Prostate gland (tissue), 2 donors: ENCODE measurements at regions not wholly inside any gene's neighbourhood (a gene's known extent, or its start where the extent isn't known, plus 50 kb on each side); places are given as distances from the start of the nearest gene placed in this dataset.
"Not testable (repeated sequence)": the region's sequence is repeated elsewhere in the genome, so short reads cannot be mapped to it uniquely, and the experiment has no call there.

ENCODE experiments used
- DNase-seq: peaks from one replicate; pipeline ENCODE4 v3.0.0-alpha.2; 2019; ENCODE audit warnings: low spot score
- H3K27ac ChIP-seq, 2 donors: fragments of 200-600 bp; sonication (generic); 2 replicates each; pipeline ENCODE4 v1.5.1; 2017 to 2019
- H3K27me3 ChIP-seq: fragments of 200-600 bp; sonication (generic); replicated peaks from 2 replicates; pipeline ENCODE4 v1.5.1; 2019; ENCODE audit not compliant: insufficient read depth
- H3K36me3 ChIP-seq, 2 donors: fragments of 200-600 bp; sonication (generic); 1 replicate in 1 of 2; 2 replicates in 1 of 2; pipeline versions ENCODE4 v1.5.1 to v1.8.1; 2017 to 2019
- H3K4me1 ChIP-seq: fragments of 200-600 bp; sonication (generic); replicated peaks from 2 replicates; pipeline ENCODE4 v1.5.1; 2019
- H3K4me3 ChIP-seq, 2 donors: fragments of 200-600 bp; sonication (generic); 2 replicates each; pipeline ENCODE4 v1.5.1; 2017 to 2019
- H3K9me3 ChIP-seq: fragments of 200-600 bp; sonication (generic); 2 replicates; pipeline ENCODE4 v1.5.1; 2017
- POLR2A ChIP-seq: fragments of 450-650 bp; IDR thresholded peaks from one replicate; pipeline ENCODE4 v1.6.1; 2016; ENCODE audit warnings: antibody characterized with exemption, mild to moderate bottlenecking
- POLR2AphosphoS5 ChIP-seq: sonication (generic); formaldehyde crosslinking; IDR thresholded peaks from one replicate; pipeline ENCODE4 v1.6.1; 2017; ENCODE audit warnings: antibody characterized with exemption
- WGBS: methylation state at CpG from one replicate; pipeline ENCODE4 v1.1.5; 2018; 5-methylcytosine and 5-hydroxymethylcytosine counted together
- intact Hi-C: fragments of 100-400 bp; cut with DNase I; formaldehyde crosslinking; loops from one replicate; pipeline ENCODE4 v1.14.2; 2022
- TF ChIP-seq, protein P1 (sequence below), 4 experiments: fragments of 200-600 bp in 2 of 4; fragments of 450-650 bp in 2 of 4; sonication (generic) in 2 of 4; IDR thresholded peaks; 1 replicate in 3 of 4; 2 replicates in 1 of 4; pipeline ENCODE4 v1.5.1; 2016 to 2019; ENCODE audit warnings: antibody characterized with exemption in 4 of 4, mild to moderate bottlenecking in 2 of 4, moderate library complexity in 2 of 4

DNA sequence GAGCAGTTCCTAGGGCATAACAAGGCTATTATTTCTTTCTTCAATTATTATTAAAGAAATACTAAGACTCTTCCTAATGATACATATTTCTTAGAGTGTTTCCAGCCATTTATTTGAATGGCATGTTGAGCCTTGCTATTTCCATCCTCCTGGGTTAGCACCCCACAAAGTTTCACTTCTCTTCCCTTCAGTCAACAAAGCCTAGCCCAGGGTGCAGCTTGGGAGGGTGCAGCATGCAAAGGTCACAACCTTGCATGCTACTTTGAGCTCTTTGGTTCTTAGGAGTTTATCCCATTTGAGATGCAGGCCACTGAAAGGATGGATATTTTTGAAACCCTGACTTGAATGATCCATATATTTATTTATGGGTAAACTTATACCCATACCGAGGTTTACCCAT, 454.4 kb upstream of the MEIS1 start:
- Histone ChIP-seq H3K4me1 (no peaks in the 10 kb centered on the region), H3K27me3 (no peaks in the 10 kb centered on the region), H3K27ac (no peak overlapping the region), H3K36me3 (no peaks in the 10 kb centered on the region), H3K4me3 (no peak overlapping the region), H3K9me3 (no peaks in the 10 kb centered on the region)
- TF ChIP-seq POLR2AphosphoS5 = no peak
- TF ChIP-seq, protein P1, sequence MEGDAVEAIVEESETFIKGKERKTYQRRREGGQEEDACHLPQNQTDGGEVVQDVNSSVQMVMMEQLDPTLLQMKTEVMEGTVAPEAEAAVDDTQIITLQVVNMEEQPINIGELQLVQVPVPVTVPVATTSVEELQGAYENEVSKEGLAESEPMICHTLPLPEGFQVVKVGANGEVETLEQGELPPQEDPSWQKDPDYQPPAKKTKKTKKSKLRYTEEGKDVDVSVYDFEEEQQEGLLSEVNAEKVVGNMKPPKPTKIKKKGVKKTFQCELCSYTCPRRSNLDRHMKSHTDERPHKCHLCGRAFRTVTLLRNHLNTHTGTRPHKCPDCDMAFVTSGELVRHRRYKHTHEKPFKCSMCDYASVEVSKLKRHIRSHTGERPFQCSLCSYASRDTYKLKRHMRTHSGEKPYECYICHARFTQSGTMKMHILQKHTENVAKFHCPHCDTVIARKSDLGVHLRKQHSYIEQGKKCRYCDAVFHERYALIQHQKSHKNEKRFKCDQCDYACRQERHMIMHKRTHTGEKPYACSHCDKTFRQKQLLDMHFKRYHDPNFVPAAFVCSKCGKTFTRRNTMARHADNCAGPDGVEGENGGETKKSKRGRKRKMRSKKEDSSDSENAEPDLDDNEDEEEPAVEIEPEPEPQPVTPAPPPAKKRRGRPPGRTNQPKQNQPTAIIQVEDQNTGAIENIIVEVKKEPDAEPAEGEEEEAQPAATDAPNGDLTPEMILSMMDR (IDR thresholded peaks at IDR 0.05) = no peak
- no peak for TF ChIP-seq POLR2A
- 80% methylated on average over 1 of the region's 1 CpG for WGBS
- DNase-seq = no peak
- intact Hi-C loops = no loop called here

DNA sequence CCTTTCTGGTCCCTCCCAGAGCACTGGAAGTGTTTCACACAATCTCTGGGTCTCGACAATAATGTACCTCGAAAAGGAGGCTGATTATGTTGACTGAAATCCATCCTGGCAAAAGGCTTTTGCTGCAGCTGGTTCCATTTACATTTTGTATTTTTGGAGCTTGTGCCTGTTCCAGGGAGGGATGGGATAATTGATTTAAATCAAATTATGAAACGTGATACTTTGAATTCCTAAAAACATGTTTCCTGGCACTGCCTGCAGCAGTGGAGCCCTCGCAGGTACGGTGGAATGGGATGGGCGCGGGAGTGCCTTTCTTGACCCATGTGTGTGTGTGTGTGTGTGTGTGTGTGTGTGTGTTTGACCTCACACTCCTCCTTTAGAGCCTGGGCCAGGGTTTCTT, 455.5 kb upstream of the MEIS1 start:
- no peaks in the 10 kb centered on the region for H3K27me3 ChIP-seq
- no peaks in the 10 kb centered on the region for H3K9me3 ChIP-seq
- H3K27ac ChIP-seq = no peak overlapping the region
- H3K4me3 ChIP-seq = no peak overlapping the region
- H3K4me1 ChIP-seq = no peaks in the 10 kb centered on the region
- intact Hi-C loops = no loop called here
- TF ChIP-seq, protein P1 (IDR thresholded peaks at IDR 0.05) = no peak
- no peak for TF ChIP-seq POLR2AphosphoS5
- TF ChIP-seq POLR2A = no peak
- no peaks in the 10 kb centered on the region for H3K36me3 ChIP-seq
- DNase-seq = no peak
- WGBS = 64% methylated on average over 7 of the region's 7 CpGs

DNA sequence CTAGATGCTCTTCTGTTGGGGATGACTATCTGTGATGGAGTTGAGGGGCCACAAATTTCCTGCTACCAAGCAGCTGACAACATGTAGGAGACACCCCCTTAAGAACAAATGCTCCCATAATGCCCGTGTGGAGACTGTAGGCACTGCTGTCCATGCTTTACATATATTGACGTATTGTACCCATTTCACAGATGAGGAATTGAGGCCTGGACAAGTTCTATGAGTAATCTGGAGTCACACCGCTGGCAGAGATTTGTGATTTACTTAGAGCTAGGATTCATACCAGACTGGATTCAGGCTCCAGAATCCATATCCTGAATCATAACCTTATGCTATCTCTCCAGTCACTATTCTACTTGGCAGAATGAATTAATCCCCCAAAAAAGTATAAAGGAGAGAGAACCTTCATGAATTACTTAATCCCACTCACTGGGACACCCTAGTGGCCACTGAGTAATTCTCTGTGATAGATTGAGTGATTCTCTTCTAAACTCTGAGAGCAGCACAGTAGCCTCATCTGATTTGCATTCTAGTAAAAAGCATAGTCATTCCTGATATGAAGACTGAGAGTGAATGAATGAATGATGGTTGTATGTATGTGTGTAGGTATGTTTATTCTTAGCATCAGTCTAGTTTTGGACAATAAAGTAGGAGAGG, 460.7 kb upstream of the MEIS1 start:
- Histone ChIP-seq H3K36me3 (no peaks in the 10 kb centered on the region), H3K4me3 (no peak overlapping the region), H3K27ac (no peak overlapping the region), H3K9me3 (no peaks in the 10 kb centered on the region), H3K27me3 (no peaks in the 10 kb centered on the region), H3K4me1 (no peaks in the 10 kb centered on the region)
- intact Hi-C loops = no loop called here
- DNase-seq = no peak
- TF ChIP-seq POLR2AphosphoS5 (no peak), POLR2A (no peak)
- TF ChIP-seq, protein P1 (IDR thresholded peaks at IDR 0.05) = peak in 1 of 4 experiments; percentile 10
- WGBS = 91% methylated on average over 3 of the region's 3 CpGs

DNA sequence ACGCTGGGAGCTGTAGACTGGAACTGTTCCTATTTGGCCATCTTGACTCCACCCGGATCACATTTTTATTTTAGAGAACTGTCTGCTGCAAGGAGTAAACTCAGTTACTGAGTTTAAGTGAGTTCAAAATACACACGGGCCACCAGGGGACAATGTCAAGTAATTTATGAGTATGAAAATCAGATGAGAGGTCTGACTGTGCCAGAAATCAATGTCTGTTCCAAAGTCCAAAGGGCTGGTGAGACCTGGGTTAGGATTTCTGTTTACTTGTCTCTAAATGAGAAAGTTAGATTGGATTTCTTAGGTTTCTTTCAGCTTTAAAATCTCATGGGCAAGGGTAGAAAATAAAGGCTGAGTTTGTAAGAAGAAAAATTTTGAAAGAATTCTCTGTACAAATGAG, 465.8 kb upstream of the MEIS1 start:
- Histone ChIP-seq H3K4me3 (no peak overlapping the region), H3K9me3 (no peaks in the 10 kb centered on the region), H3K27me3 (no peaks in the 10 kb centered on the region), H3K4me1 (no peaks in the 10 kb centered on the region), H3K27ac (no peak overlapping the region), H3K36me3 (no peaks in the 10 kb centered on the region)
- TF ChIP-seq POLR2AphosphoS5 (no peak), POLR2A (no peak)
- TF ChIP-seq, protein P1 (IDR thresholded peaks at IDR 0.05) = no peak
- no peak for DNase-seq
- WGBS = 60% methylated on average over 3 of the region's 3 CpGs
- intact Hi-C loops = no loop called here

DNA sequence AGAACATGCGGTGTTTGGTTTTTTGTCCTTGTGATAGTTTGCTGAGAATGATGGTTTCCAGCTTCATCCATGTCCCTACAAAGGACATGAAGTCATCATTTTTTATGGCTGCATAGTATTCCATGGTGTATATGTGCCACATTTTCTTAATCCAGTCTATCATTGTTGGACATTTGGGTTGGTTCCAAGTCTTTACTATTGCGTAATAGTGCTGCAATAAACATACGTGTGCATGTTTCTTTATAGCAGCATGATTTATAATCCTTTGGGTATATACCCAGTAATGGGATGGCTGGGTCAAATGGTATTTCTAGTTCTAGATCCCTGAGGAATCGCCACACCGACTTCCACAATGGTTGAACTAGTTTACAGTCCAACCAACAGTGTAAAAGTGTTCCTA, 471.6 kb upstream of the MEIS1 start:
- intact Hi-C loops, DNase-seq, H3K9me3 ChIP-seq, H3K36me3 ChIP-seq, H3K4me1 ChIP-seq, H3K27ac ChIP-seq, H3K4me3 ChIP-seq, H3K27me3 ChIP-seq: not testable (repeated sequence)
- 85% methylated on average over 4 of the region's 5 CpGs for WGBS
